H9 (cell line): ENCODE measurements at regions not wholly inside any gene's neighbourhood (a gene's known extent, or its start where the extent isn't known, plus 50 kb on each side); places are given as distances from the start of the nearest gene placed in this dataset.

Experiments used
- DNase-seq: peaks from one replicate; pipeline ENCODE4 v3.0.0-alpha.2; 2017
- H2AFZ ChIP-seq: one replicate; pipeline ENCODE4 v1.6.1; 2013; ENCODE audit warnings: mild to moderate bottlenecking, low read length, control low read depth, moderate library complexity
- H2AK5ac ChIP-seq: 2 replicates; pipeline ENCODE4 v1.6.1; 2013; ENCODE audit warnings: low read length, control low read depth, mixed read lengths; ENCODE audit not compliant: insufficient read length
- H2BK120ac ChIP-seq: one replicate; pipeline ENCODE4 v1.6.1; 2013; ENCODE audit warnings: low read depth, mild to moderate bottlenecking, low read length, control low read depth, inconsistent platforms; ENCODE audit not compliant: poor library complexity, severe bottlenecking
- H2BK12ac ChIP-seq: 2 replicates; pipeline ENCODE4 v1.6.1; 2013; ENCODE audit warnings: low read length, control low read depth, mixed read lengths, low read depth; ENCODE audit not compliant: insufficient read length
- H2BK15ac ChIP-seq: 2 replicates; pipeline ENCODE4 v1.6.1; 2013; ENCODE audit warnings: low read depth, low read length, control low read depth
- H2BK20ac ChIP-seq: one replicate; pipeline ENCODE4 v1.6.1; 2013; ENCODE audit warnings: low read depth, mild to moderate bottlenecking, low read length, control low read depth, inconsistent platforms; ENCODE audit not compliant: poor library complexity, severe bottlenecking
- H2BK5ac ChIP-seq: 2 replicates; pipeline ENCODE4 v1.6.1; 2013; ENCODE audit warnings: low read length, control low read depth, mixed read lengths; ENCODE audit not compliant: insufficient read length
- H3K14ac ChIP-seq: 2 replicates; pipeline ENCODE4 v1.6.1; 2013; ENCODE audit warnings: low read length, control low read depth; ENCODE audit not compliant: insufficient read depth
- H3K18ac ChIP-seq: 2 replicates; pipeline ENCODE4 v1.6.1; 2013; ENCODE audit warnings: low read depth, mild to moderate bottlenecking, mixed read lengths, low read length, control low read depth; ENCODE audit not compliant: insufficient read length
- H3K23ac ChIP-seq: 2 replicates; pipeline ENCODE4 v1.6.1; 2013; ENCODE audit warnings: low read length, control low read depth, mixed read lengths, low read depth; ENCODE audit not compliant: insufficient read length
- H3K23me2 ChIP-seq: 2 replicates; pipeline ENCODE4 v1.6.1; 2013; ENCODE audit warnings: low read depth, mild to moderate bottlenecking, mixed read lengths, low read length, control low read depth; ENCODE audit not compliant: insufficient read length, poor library complexity, severe bottlenecking
- H3K27ac ChIP-seq: 2 replicates; pipeline ENCODE4 v1.5.1; 2013; ENCODE audit warnings: low read length, control low read depth, mixed read lengths, low read depth; ENCODE audit not compliant: insufficient read length
- H3K27me3 ChIP-seq: 2 replicates; pipeline ENCODE4 v1.6.1; 2013; ENCODE audit warnings: low read length, control low read depth, inconsistent platforms; ENCODE audit not compliant: insufficient read depth
- H3K4ac ChIP-seq: 2 replicates; pipeline ENCODE4 v1.6.1; 2013; ENCODE audit warnings: low read depth, mild to moderate bottlenecking, control low read depth, inconsistent platforms, low read length, moderate library complexity
- H3K4me1 ChIP-seq: 2 replicates; pipeline ENCODE4 v1.6.1; 2013; ENCODE audit warnings: low read length, control low read depth, inconsistent platforms; ENCODE audit not compliant: insufficient read depth
- H3K4me2 ChIP-seq: 2 replicates; pipeline ENCODE4 v1.6.1; 2013; ENCODE audit warnings: low read length, control low read depth, mixed read lengths; ENCODE audit not compliant: insufficient read length, insufficient read depth
- H3K56ac ChIP-seq: 2 replicates; pipeline ENCODE4 v1.6.1; 2013; ENCODE audit warnings: low read depth, mild to moderate bottlenecking, mixed read lengths, low read length, control low read depth; ENCODE audit not compliant: insufficient read length
- H3K79me1 ChIP-seq: 2 replicates; pipeline ENCODE4 v1.6.1; 2013; ENCODE audit warnings: low read depth, mild to moderate bottlenecking, moderate library complexity, low read length, control low read depth, inconsistent platforms; ENCODE audit not compliant: insufficient read depth, poor library complexity, severe bottlenecking
- H3K79me2 ChIP-seq: 2 replicates; pipeline ENCODE4 v1.6.1; 2013; ENCODE audit warnings: low read length, control low read depth, inconsistent platforms; ENCODE audit not compliant: insufficient read depth
- H3K9ac ChIP-seq: 2 replicates; pipeline ENCODE4 v1.6.1; 2013; ENCODE audit warnings: low read length, control low read depth, mixed read lengths; ENCODE audit not compliant: insufficient read length; ENCODE audit errors: extremely low read depth
- H3K9me3 ChIP-seq: one replicate; pipeline ENCODE4 v1.6.1; 2013; ENCODE audit warnings: low read depth, low read length, inconsistent platforms; ENCODE audit not compliant: control insufficient read depth
- H3T11ph ChIP-seq: one replicate; pipeline ENCODE4 v1.6.1; 2013; ENCODE audit warnings: mild to moderate bottlenecking, low read length, control low read depth, inconsistent platforms
- H4K20me1 ChIP-seq: one replicate; pipeline ENCODE4 v1.6.1; 2013; ENCODE audit not compliant: control insufficient read depth, insufficient read length, insufficient read depth
- H4K5ac ChIP-seq: 2 replicates; pipeline ENCODE4 v1.6.1; 2013; ENCODE audit warnings: low read depth, mild to moderate bottlenecking, mixed read lengths, low read length, control low read depth; ENCODE audit not compliant: insufficient read length
- H4K8ac ChIP-seq: replicated peaks from 2 replicates; pipeline ENCODE4 v1.6.1; 2013; ENCODE audit warnings: low read length, control low read depth, mixed read lengths, low read depth; ENCODE audit not compliant: insufficient read length
- H4K91ac ChIP-seq: 2 replicates; pipeline ENCODE4 v1.6.1; 2013; ENCODE audit warnings: low read depth, mild to moderate bottlenecking, moderate library complexity, mixed read lengths, low read length, control low read depth; ENCODE audit not compliant: insufficient read length
- H3K27ac Mint-ChIP-seq, 3 experiments: 2 replicates in 2 of 3; 3 replicates in 1 of 3; pipeline ENCODE4 v1.8.0; 2020 to 2021; ENCODE audit warnings: mixed read lengths in 3 of 3, mild to moderate bottlenecking in 1 of 3, moderate library complexity in 1 of 3
- H3K27me3 Mint-ChIP-seq: 2 replicates; pipeline ENCODE4 v1.8.0; 2021; ENCODE audit warnings: low read depth, mild to moderate bottlenecking, moderate library complexity, mixed read lengths
- H3K36me3 Mint-ChIP-seq, 3 experiments: 2 replicates in 2 of 3; 3 replicates in 1 of 3; pipeline ENCODE4 v1.8.0; 2020 to 2021; ENCODE audit warnings: low read depth in 3 of 3, mixed read lengths in 3 of 3; ENCODE audit not compliant: insufficient read depth in 1 of 3
- H3K4me1 Mint-ChIP-seq, 2 experiments: 2 replicates each; pipeline ENCODE4 v1.8.0; 2020; ENCODE audit warnings: mixed read lengths in 2 of 2
- H3K4me3 Mint-ChIP-seq, 2 experiments: 2 replicates in 1 of 2; 3 replicates in 1 of 2; pipeline ENCODE4 v1.8.0; 2020 to 2021; ENCODE audit warnings: mild to moderate bottlenecking in 2 of 2, mixed read lengths in 2 of 2, moderate library complexity in 1 of 2
- H3K9me3 Mint-ChIP-seq, 2 experiments: 2 replicates in 1 of 2; 3 replicates in 1 of 2; pipeline ENCODE4 v1.8.0; 2020; ENCODE audit warnings: mild to moderate bottlenecking in 2 of 2, mixed read lengths in 2 of 2, moderate library complexity in 1 of 2
- CTCF ChIP-seq: fragments of 200-600 bp; sonication (generic); conservative IDR thresholded peaks from 3 replicates; pipeline ENCODE4 v1.8.0; 2021; ENCODE audit warnings: antibody characterized with exemption, mild to moderate bottlenecking
- WGBS: extraction: QIAGEN DNeasy Blood & Tissue Kit; methylation state at CpG from one replicate; pipeline ENCODE4 v1.1.7; 2013; ENCODE audit warnings: missing lambda C conversion rate, low lambda C conversion rate, mixed read lengths; ENCODE audit not compliant: insufficient read length; ENCODE audit errors: extremely low coverage; 5-methylcytosine and 5-hydroxymethylcytosine counted together

GRCh38 chr5:147085409-147085808 lies 149.4 kb upstream of the STK32A start:
- no peak overlapping the region for H3T11ph ChIP-seq
- Mint-ChIP-seq H3K4me3 (no peak overlapping the region), H3K9me3 (no peaks in the 10 kb centered on the region), H3K36me3 (no peaks in the 10 kb centered on the region), H3K4me1 (peaks cover 0 to 6% of the 10 kb centered on the region in 2 experiments; a peak in 3 of 4 replicates), H3K27ac (no peak overlapping the region), H3K27me3 (no peaks in the 10 kb centered on the region)
- TF ChIP-seq CTCF = no peak
- H3K9me3 ChIP-seq = no peaks in the 10 kb centered on the region
- H3K27me3 ChIP-seq = no peaks in the 10 kb centered on the region
- H4K5ac ChIP-seq = no peak overlapping the region
- no peak overlapping the region for H3K23ac ChIP-seq
- H2BK12ac ChIP-seq = no peak overlapping the region
- no peaks in the 10 kb centered on the region for H4K20me1 ChIP-seq
- H3K23me2 ChIP-seq = no peaks in the 10 kb centered on the region
- WGBS = no CpG with 5 or more reads among the region's 7 CpGs
- H3K79me1 ChIP-seq = no peaks in the 10 kb centered on the region
- H3K14ac ChIP-seq = no peak overlapping the region
- no peak for DNase-seq
- no peaks in the 10 kb centered on the region for H3K79me2 ChIP-seq
- no peak overlapping the region for H2BK120ac ChIP-seq
- no peak overlapping the region for H2BK20ac ChIP-seq
- H2BK15ac ChIP-seq = no peak overlapping the region
- no peak overlapping the region for H3K18ac ChIP-seq
- no peak overlapping the region for H3K4me2 ChIP-seq
- H3K56ac ChIP-seq = no peak overlapping the region
- no peak overlapping the region for H3K27ac ChIP-seq
- H2AK5ac ChIP-seq = no peak overlapping the region
- H3K4ac ChIP-seq = no peak overlapping the region
- no peak overlapping the region for H4K91ac ChIP-seq
- H4K8ac ChIP-seq = no peak overlapping the region
- no peak overlapping the region for H2BK5ac ChIP-seq
- no peak overlapping the region for H2AFZ ChIP-seq
- no peaks in the 10 kb centered on the region for H3K4me1 ChIP-seq
- H3K9ac ChIP-seq = no peak overlapping the region
